ENCODE measurements at regions not wholly inside any gene's neighbourhood (a gene's known extent, or its start where the extent isn't known, plus 50 kb on each side); places are given as distances from the start of the nearest gene placed in this dataset.

DNA sequence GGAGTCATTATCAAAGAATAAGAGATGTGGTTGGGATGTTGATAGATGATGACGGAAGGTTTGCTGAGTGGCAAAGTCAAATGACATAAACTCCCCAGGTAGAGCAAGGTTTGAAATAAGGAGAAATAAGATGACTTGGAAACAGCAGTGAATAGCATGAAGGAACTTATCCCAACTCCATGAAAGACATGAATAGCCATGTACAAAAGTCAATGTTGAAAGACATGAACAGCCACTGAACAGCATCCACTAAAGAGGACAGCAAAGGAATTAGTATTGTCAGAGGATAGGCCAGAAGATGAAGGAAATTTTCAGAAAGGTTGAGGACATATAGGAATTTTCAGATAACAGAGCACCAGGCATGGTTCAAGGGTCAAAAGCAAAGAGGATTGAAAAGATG lies 286.0 kb upstream of the FBXL7 start:
- TF ChIP-seq, protein P1, sequence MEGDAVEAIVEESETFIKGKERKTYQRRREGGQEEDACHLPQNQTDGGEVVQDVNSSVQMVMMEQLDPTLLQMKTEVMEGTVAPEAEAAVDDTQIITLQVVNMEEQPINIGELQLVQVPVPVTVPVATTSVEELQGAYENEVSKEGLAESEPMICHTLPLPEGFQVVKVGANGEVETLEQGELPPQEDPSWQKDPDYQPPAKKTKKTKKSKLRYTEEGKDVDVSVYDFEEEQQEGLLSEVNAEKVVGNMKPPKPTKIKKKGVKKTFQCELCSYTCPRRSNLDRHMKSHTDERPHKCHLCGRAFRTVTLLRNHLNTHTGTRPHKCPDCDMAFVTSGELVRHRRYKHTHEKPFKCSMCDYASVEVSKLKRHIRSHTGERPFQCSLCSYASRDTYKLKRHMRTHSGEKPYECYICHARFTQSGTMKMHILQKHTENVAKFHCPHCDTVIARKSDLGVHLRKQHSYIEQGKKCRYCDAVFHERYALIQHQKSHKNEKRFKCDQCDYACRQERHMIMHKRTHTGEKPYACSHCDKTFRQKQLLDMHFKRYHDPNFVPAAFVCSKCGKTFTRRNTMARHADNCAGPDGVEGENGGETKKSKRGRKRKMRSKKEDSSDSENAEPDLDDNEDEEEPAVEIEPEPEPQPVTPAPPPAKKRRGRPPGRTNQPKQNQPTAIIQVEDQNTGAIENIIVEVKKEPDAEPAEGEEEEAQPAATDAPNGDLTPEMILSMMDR (IDR thresholded peaks at IDR 0.05; ENCODE audit: low read length), result no peak
- no peak for TF ChIP-seq EZH2 (optimal IDR thresholded peaks at IDR 0.05; ENCODE audit: low read depth, low read length)

Measured in MM.1S (cell line).